Adrenal gland (tissue), 9 donors: ENCODE measurements at regions not wholly inside any gene's neighbourhood (a gene's known extent, or its start where the extent isn't known, plus 50 kb on each side); places are given as distances from the start of the nearest gene placed in this dataset.

Experiments
- DNase-seq, 7 donors: peaks; one replicate each; pipeline ENCODE4 v3.0.0-alpha.2; 2019 to 2020
- H3K27ac ChIP-seq, 5 donors: fragments of 200-600 bp; sonication (generic) in 4 of 5; 1 replicate in 3 of 5; 2 replicates in 2 of 5; pipeline versions ENCODE4 v1.5.1 to v1.8.0; 2016 to 2020; ENCODE audit warnings: mild to moderate bottlenecking in 1 of 5
- H3K27me3 ChIP-seq: fragments of 200-600 bp; 2 replicates; pipeline ENCODE4 v1.8.0; 2021
- H3K36me3 ChIP-seq, 2 donors: fragments of 200-600 bp; replicated peaks in 1 of 2; 1 replicate in 1 of 2; 2 replicates in 1 of 2; pipeline versions ENCODE4 v1.5.1 to v1.8.0; 2018 to 2022
- H3K4me1 ChIP-seq, 2 donors: fragments of 200-600 bp; replicated peaks in 1 of 2; 1 replicate in 1 of 2; 2 replicates in 1 of 2; pipeline versions ENCODE4 v1.5.1 to v1.8.0; 2018 to 2021
- H3K4me3 ChIP-seq, 4 donors: fragments of 200-600 bp; sonication (generic) in 3 of 4; one replicate each; pipeline ENCODE4 v1.5.1; 2016 to 2018
- H3K9me3 ChIP-seq, 3 donors: fragments of 200-600 bp; sonication (generic) in 1 of 3; replicated peaks in 1 of 3; 1 replicate in 2 of 3; 2 replicates in 1 of 3; pipeline versions ENCODE4 v1.5.1 to v1.8.0; 2016 to 2021
- CTCF ChIP-seq, 6 experiments: fragments of 450-650 bp in 4 of 6; fragments of 200-600 bp in 2 of 6; sonication (generic) in 1 of 6; IDR thresholded peaks; 1 replicate in 5 of 6; 2 replicates in 1 of 6; pipeline versions ENCODE4 v1.5.1 to v1.8.0; 2016 to 2021; ENCODE audit warnings: antibody characterized with exemption in 6 of 6, mild to moderate bottlenecking in 2 of 6, moderate library complexity in 1 of 6
- POLR2A ChIP-seq, 2 donors: fragments of 450-650 bp; IDR thresholded peaks; one replicate each; pipeline ENCODE4 v1.6.1; 2017; ENCODE audit warnings: antibody characterized with exemption in 2 of 2, mild to moderate bottlenecking in 2 of 2, moderate library complexity in 1 of 2
- WGBS, 4 donors: extraction: QIAGEN DNeasy Blood & Tissue Kit in 2 of 4; methylation state at CpG; one replicate each; pipeline versions ENCODE4 v1.1.5 to v1.1.7; 2013 to 2017; 5-methylcytosine and 5-hydroxymethylcytosine counted together
- intact Hi-C, 2 donors: fragments of 100-400 bp; cut with DNase I; formaldehyde crosslinking; loops; one replicate each; pipeline versions ENCODE4 v1.14.1 to v1.15.0; 2022 to 2023
- donor health status: healthy with polysubstance abuse.
- donor health status: Bipolar disorder and iron deficiency.
- donor health status: DM: yes; HTN: yes; CAD: no.
- donor health status: DM: no; HTN: no; CAD: no.
- donor health status: DM: no; HTN: no; CAD: no.

DNA sequence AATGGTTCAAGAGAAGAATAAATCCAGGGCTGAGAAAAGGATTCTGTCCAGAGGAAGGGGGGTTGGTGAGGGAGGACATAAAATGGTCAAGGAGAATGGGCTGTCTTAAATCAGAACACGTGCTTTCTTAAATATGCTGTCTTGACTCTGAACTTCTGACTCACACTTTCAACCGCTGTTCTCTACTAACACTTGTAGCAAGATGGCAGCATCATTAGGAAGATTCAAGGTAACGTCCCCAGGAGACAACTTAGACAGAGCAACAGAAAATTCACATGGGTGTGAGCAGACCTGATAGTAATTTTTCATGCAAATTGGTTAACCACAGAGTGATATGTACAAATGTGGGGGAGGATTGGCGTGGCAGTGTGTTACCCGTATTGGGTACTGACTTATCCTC is 126.8 kb upstream of the GALNT17 start:
- Histone ChIP-seq H3K36me3 (no peaks in the 10 kb centered on the region), H3K4me3 (no peak overlapping the region), H3K9me3 (no peaks in the 10 kb centered on the region), H3K27me3 (no peaks in the 10 kb centered on the region), H3K4me1 (no peaks in the 10 kb centered on the region), H3K27ac (no peak overlapping the region)
- DNase-seq = no peak
- TF ChIP-seq POLR2A (IDR thresholded peaks at IDR 0.05) (no peak), CTCF (IDR thresholded peaks at IDR 0.05) (no peak)
- intact Hi-C loops = no loop called here
- 60 to 62% (median 61%) methylated on average over 5 of the region's 5 CpGs for WGBS, 4 donors

GRCh38 chr7:71009636-71010035 is 122.3 kb upstream of the GALNT17 start:
- DNase-seq = no peak
- TF ChIP-seq POLR2A (IDR thresholded peaks at IDR 0.05) (no peak), CTCF (IDR thresholded peaks at IDR 0.05) (no peak)
- no peak overlapping the region for H3K27ac ChIP-seq
- no peaks in the 10 kb centered on the region for H3K9me3 ChIP-seq
- 67 to 84% (median 77%) methylated on average over 3 of the region's 3 CpGs for WGBS, 4 donors
- no peak overlapping the region for H3K4me3 ChIP-seq
- no peaks in the 10 kb centered on the region for H3K36me3 ChIP-seq
- intact Hi-C loops = no loop called here
- no peaks in the 10 kb centered on the region for H3K27me3 ChIP-seq
- H3K4me1 ChIP-seq = no peaks in the 10 kb centered on the region

DNA sequence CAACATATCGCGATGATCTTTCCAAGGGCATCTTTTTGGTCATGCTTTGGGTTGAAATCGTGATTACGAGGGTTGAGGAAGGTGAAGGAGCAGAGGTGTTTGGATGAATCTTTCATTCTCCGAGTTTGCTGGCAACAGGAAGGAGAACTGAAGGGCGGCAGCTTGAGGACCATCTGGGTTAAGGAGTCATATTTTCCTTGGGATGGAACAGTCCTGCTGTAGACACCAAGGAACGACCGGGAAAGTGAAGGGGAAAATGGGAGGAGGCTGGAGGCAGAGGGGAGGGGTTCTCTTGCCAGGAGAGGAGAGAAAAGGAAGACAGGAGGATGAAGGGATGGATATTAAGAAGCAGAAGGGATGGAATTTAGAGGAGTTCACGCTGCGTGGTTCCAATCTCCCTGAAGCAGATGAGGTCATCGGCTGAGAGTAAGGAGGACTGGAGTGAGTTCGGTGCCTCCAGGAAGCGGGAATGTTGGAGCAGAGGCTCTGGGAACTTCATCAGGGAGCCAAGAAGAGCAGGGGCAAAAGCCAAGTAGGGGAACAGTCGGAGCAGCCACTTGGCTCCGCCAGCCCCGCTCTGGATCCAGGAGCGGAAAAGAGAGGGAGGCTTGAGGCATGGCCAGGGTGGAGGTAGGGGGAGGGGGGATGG is 116.6 kb upstream of the GALNT17 start:
- H3K4me3 ChIP-seq = no peak overlapping the region
- no peak overlapping the region for H3K27ac ChIP-seq
- TF ChIP-seq POLR2A (IDR thresholded peaks at IDR 0.05) (no peak), CTCF (IDR thresholded peaks at IDR 0.05) (no peak)
- H3K27me3 ChIP-seq = no peaks in the 10 kb centered on the region
- intact Hi-C loops = no loop called here
- H3K4me1 ChIP-seq = no peaks in the 10 kb centered on the region
- no peaks in the 10 kb centered on the region for H3K36me3 ChIP-seq
- no peaks in the 10 kb centered on the region for H3K9me3 ChIP-seq
- WGBS, 4 donors = 70 to 79% (median 75%) methylated on average over 17 of the region's 17 CpGs
- peak in 1 of 7 donors; percentile 18 for DNase-seq

GRCh38 chr7:71016401-71016800 is 115.5 kb upstream of the GALNT17 start:
- 64 to 80% (median 71%) methylated on average over 2 of the region's 2 CpGs for WGBS, 4 donors

More at GRCh38 chr7:71016401-71016800, 115.5 kb upstream of the GALNT17 start:
- H3K4me1 ChIP-seq = no peaks in the 10 kb centered on the region
- no peak for DNase-seq
- intact Hi-C loops = no loop called here
- no peaks in the 10 kb centered on the region for H3K9me3 ChIP-seq
- H3K4me3 ChIP-seq = no peak overlapping the region
- TF ChIP-seq CTCF (IDR thresholded peaks at IDR 0.05) = no peak
- no peak for TF ChIP-seq POLR2A (IDR thresholded peaks at IDR 0.05)
- no peaks in the 10 kb centered on the region for H3K36me3 ChIP-seq
- H3K27ac ChIP-seq = no peak overlapping the region
- no peaks in the 10 kb centered on the region for H3K27me3 ChIP-seq
